SK-N-MC (cell line): ENCODE measurements at regions not wholly inside any gene's neighbourhood (a gene's known extent, or its start where the extent isn't known, plus 50 kb on each side); places are given as distances from the start of the nearest gene placed in this dataset.

Experiments
- EZH2 ChIP-seq: fragments of 200-600 bp; sonication (generic); IDR thresholded peaks from one replicate; pipeline ENCODE4 v1.6.1; 2017; ENCODE audit warnings: antibody characterized with exemption
- POLR2AphosphoS5 ChIP-seq: IDR thresholded peaks from 2 replicates; pipeline ENCODE4 v1.6.1; 2012; ENCODE audit warnings: mild to moderate bottlenecking, low read depth, low read length, borderline replicate concordance

GRCh38 chr1:38547321-38547720 lies 312.3 kb downstream of the RRAGC start:
- TF ChIP-seq EZH2 (no peak), POLR2AphosphoS5 (no peak)
